22Rv1 (cell line): ENCODE measurements at regions not wholly inside any gene's neighbourhood (a gene's known extent, or its start where the extent isn't known, plus 50 kb on each side); places are given as distances from the start of the nearest gene placed in this dataset.

Experiments used
- ZFX ChIP-seq: fragments of 450-650 bp; IDR thresholded peaks from 2 replicates; pipeline ENCODE4 v1.6.1; 2017; ENCODE audit warnings: antibody characterized with exemption, borderline replicate concordance
- TF ChIP-seq, protein P1 (sequence below): fragments of 450-650 bp; IDR thresholded peaks from 2 replicates; pipeline ENCODE4 v1.5.1; 2017; ENCODE audit warnings: mild to moderate bottlenecking

DNA sequence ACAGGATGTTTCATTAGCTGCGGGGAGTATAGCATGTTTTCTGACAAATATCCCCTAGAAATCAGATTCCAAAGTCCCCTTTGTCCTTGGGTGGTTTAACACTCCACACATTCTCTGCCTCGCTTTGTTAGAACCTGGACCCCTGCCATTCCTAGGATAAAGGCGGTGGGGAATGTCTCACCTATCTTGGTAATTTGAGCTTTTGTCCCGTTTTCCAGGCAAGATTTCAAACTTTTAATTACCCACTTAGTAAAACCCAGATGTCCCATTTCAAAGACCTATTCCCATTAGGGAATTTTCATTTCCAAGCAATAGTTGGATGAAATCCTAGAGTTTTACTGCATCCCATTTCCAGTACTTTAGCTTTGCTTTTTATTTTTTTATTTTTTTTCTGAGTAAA, 501.0 kb upstream of the MAP3K7 start:
- TF ChIP-seq, protein P1, sequence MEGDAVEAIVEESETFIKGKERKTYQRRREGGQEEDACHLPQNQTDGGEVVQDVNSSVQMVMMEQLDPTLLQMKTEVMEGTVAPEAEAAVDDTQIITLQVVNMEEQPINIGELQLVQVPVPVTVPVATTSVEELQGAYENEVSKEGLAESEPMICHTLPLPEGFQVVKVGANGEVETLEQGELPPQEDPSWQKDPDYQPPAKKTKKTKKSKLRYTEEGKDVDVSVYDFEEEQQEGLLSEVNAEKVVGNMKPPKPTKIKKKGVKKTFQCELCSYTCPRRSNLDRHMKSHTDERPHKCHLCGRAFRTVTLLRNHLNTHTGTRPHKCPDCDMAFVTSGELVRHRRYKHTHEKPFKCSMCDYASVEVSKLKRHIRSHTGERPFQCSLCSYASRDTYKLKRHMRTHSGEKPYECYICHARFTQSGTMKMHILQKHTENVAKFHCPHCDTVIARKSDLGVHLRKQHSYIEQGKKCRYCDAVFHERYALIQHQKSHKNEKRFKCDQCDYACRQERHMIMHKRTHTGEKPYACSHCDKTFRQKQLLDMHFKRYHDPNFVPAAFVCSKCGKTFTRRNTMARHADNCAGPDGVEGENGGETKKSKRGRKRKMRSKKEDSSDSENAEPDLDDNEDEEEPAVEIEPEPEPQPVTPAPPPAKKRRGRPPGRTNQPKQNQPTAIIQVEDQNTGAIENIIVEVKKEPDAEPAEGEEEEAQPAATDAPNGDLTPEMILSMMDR = no peak
- TF ChIP-seq ZFX = no peak
